ENCODE measurements at regions not wholly inside any gene's neighbourhood (a gene's known extent, or its start where the extent isn't known, plus 50 kb on each side); places are given as distances from the start of the nearest gene placed in this dataset.

GRCh38 chr22:27635852-27636251 lies 165.7 kb downstream of the MN1 start:
- TF ChIP-seq CTCF (IDR thresholded peaks at IDR 0.05; ENCODE audit: low read depth, low read length) (no peak), EZH2phosphoT487 (IDR thresholded peaks at IDR 0.05; ENCODE audit: low read depth) (no peak)
